GM06990 (cell line): ENCODE measurements at regions not wholly inside any gene's neighbourhood (a gene's known extent, or its start where the extent isn't known, plus 50 kb on each side); places are given as distances from the start of the nearest gene placed in this dataset.

Source experiments
- DNase-seq: peaks from one replicate; pipeline ENCODE4 v3.0.0-alpha.2; 2011; ENCODE audit not compliant: insufficient read length; ENCODE audit errors: extremely low read depth
- H3K27me3 ChIP-seq: replicated peaks from 2 replicates; pipeline ENCODE4 v1.6.0; 2011; ENCODE audit warnings: low read length; ENCODE audit not compliant: control insufficient read depth, insufficient read depth
- H3K36me3 ChIP-seq: 2 replicates; pipeline ENCODE4 v1.5.1; 2011; ENCODE audit warnings: low read length; ENCODE audit not compliant: control insufficient read depth, insufficient read depth
- H3K4me3 ChIP-seq: replicated peaks from 2 replicates; pipeline ENCODE4 v1.5.1; 2011; ENCODE audit warnings: low read depth, mild to moderate bottlenecking, control low read depth, low read length
- CTCF ChIP-seq: IDR thresholded peaks from 2 replicates; pipeline ENCODE4 v1.5.1; 2011; ENCODE audit warnings: low read length, control low read depth, mild to moderate bottlenecking, inconsistent platforms; ENCODE audit not compliant: insufficient read depth, poor library complexity, severe bottlenecking

- Histone ChIP-seq H3K36me3 (no peaks in the 10 kb centered on the region), H3K27me3 (no peaks in the 10 kb centered on the region; the same call in 1 of the 2 replicates), H3K4me3 (no peak overlapping the region)
- no peak for DNase-seq
- TF ChIP-seq CTCF, result no peak
Observed at GRCh38 chr2:105674859-105675541, 69.7 kb upstream of the NCK2 start.

DNA sequence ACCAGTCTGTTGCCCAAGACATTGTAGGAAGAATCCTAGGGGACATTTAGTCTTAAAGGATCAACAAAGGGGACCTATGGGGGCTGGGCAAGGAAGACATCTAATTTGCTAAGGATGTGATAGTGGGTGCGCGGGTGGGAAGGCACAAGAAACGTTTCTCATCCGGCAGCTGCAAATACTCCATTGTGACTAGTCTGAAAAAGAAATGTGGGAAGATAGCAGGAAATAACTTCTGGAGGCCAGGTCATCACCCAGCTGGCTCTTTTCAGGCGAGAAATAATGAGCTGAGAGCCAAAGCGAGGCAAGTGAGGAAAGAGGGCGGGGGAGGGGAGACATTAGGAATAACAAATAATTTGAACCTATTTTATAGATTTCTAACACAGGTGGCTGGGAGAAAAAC lies 70.3 kb upstream of the NCK2 start:
- no peak overlapping the region for H3K4me3 ChIP-seq
- no peaks in the 10 kb centered on the region; the same call in 1 of the 2 replicates for H3K27me3 ChIP-seq
- no peak for TF ChIP-seq CTCF
- no peak for DNase-seq
- H3K36me3 ChIP-seq, result no peaks in the 10 kb centered on the region

DNA sequence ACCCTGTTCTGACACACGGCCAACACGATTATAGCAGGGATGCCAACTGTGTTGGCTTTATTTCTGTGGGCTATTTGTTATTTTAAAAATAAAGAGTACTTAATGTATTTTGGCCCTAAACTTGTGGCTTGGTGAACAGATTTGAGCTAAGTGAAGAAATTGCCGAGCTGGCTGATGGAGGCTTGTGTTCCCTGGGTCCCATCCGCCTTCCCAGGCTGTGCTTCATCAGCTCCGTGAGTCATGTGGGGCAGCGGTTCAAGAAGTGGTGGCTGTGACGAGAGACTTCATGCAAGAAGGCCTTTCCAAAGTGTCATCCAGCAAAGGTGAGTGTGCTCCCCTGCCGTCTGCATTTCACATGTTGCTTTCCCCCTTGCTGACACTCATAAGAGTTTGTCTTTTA lies 73.6 kb upstream of the NCK2 start:
- H3K27me3 ChIP-seq, result no peaks in the 10 kb centered on the region
- no peak for DNase-seq

GRCh38 chr2:105669384-105669891 lies 75.3 kb upstream of the NCK2 start:
- DNase-seq, result no peak
- TF ChIP-seq CTCF, result no peak
- H3K4me3 ChIP-seq, result no peak overlapping the region
- H3K27me3 ChIP-seq, result no peaks in the 10 kb centered on the region
- no peaks in the 10 kb centered on the region for H3K36me3 ChIP-seq

More for the DNA sequence above, 73.6 kb upstream of the NCK2 start:
- TF ChIP-seq CTCF, result no peak
- H3K4me3 ChIP-seq, result no peak overlapping the region
- no peaks in the 10 kb centered on the region for H3K36me3 ChIP-seq

DNA sequence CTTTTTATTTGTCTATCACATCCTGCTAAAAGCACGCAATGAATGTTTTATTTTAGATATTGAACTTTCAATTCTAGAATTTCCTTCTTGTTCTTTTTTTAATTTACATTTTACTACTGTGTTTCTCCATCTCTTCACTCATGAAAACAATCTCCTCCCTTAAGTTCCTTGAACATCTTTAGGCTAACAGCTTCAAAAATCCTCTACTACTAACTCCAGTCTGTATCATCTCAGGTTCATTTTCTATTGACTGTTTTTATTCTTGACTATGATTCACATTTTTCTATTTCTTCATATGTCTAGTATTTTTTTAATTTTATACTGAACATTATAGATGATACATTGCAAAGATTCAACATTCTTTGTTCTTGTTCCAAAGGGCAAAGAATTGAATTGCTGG lies 79.2 kb upstream of the NCK2 start:
- TF ChIP-seq CTCF, result no peak
- Histone ChIP-seq H3K27me3 (no peaks in the 10 kb centered on the region), H3K36me3 (no peaks in the 10 kb centered on the region), H3K4me3 (no peak overlapping the region)
- no peak for DNase-seq
